MCF 10A (cell line): ENCODE measurements at regions not wholly inside any gene's neighbourhood (a gene's known extent, or its start where the extent isn't known, plus 50 kb on each side); places are given as distances from the start of the nearest gene placed in this dataset.
A peak's percentile ranks its signal among the peaks of the same experiment; 100 is the strongest.

Source experiments
- BruUV-seq: library from RNA; stranded (reverse); fragments of 400-500 nt; replicated peaks from 2 replicates; lab custom pipeline; 2021; lab: Mats Ljungman, UMichigan
- CTCF ChIA-PET: fragments of 300-600 bp; sonication (Branson Sonifier 250); formaldehyde crosslinking; extraction: SDS; loops from one replicate; lab custom pipeline; 2021; ENCODE audit warnings: antibody characterized with exemption, inconsistent platforms; lab: Yijun Ruan, JAX
- POLR2A ChIA-PET: fragments of 300-600, 350-650 bp; sonication (Branson Sonifier 250); formaldehyde crosslinking; extraction: SDS; loops from one replicate; lab custom pipeline; 2020; ENCODE audit warnings: antibody characterized with exemption, inconsistent platforms; lab: Yijun Ruan, JAX
- DNase-seq: peaks from one replicate; pipeline ENCODE4 v3.0.0-alpha.2; 2018; ENCODE audit not compliant: unreplicated experiment
- H3K27ac Mint-ChIP-seq: one replicate; pipeline ENCODE4 v1.8.0; 2022; ENCODE audit warnings: mild to moderate bottlenecking, low read depth, mixed read lengths; ENCODE audit not compliant: unreplicated experiment
- H3K27me3 Mint-ChIP-seq: one replicate; pipeline ENCODE4 v1.8.0; 2022; ENCODE audit warnings: mixed read lengths; ENCODE audit not compliant: insufficient read depth, unreplicated experiment
- H3K36me3 Mint-ChIP-seq: one replicate; pipeline ENCODE4 v1.8.0; 2022; ENCODE audit warnings: mild to moderate bottlenecking, moderate library complexity, mixed read lengths; ENCODE audit not compliant: insufficient read depth, unreplicated experiment
- H3K4me1 Mint-ChIP-seq: one replicate; pipeline ENCODE4 v1.8.0; 2022; ENCODE audit warnings: mixed read lengths; ENCODE audit not compliant: insufficient read depth, unreplicated experiment
- H3K4me3 Mint-ChIP-seq: one replicate; pipeline ENCODE4 v1.8.0; 2022; ENCODE audit warnings: mild to moderate bottlenecking, moderate library complexity, mixed read lengths; ENCODE audit not compliant: unreplicated experiment
- H3K9me3 Mint-ChIP-seq: one replicate; pipeline ENCODE4 v1.8.0; 2022; ENCODE audit warnings: mixed read lengths; ENCODE audit not compliant: unreplicated experiment
- intact Hi-C: fragments of 100-400 bp; cut with micrococcal nuclease; formaldehyde crosslinking; loops from 2 replicates; pipeline ENCODE4 v1.14.1; 2022
- TF ChIP-seq, protein P1 (sequence below): fragments of 200-600 bp; IDR thresholded peaks from one replicate; pipeline ENCODE4 v1.8.0; 2022; ENCODE audit warnings: antibody characterized with exemption, mild to moderate bottlenecking; ENCODE audit not compliant: unreplicated experiment

DNA sequence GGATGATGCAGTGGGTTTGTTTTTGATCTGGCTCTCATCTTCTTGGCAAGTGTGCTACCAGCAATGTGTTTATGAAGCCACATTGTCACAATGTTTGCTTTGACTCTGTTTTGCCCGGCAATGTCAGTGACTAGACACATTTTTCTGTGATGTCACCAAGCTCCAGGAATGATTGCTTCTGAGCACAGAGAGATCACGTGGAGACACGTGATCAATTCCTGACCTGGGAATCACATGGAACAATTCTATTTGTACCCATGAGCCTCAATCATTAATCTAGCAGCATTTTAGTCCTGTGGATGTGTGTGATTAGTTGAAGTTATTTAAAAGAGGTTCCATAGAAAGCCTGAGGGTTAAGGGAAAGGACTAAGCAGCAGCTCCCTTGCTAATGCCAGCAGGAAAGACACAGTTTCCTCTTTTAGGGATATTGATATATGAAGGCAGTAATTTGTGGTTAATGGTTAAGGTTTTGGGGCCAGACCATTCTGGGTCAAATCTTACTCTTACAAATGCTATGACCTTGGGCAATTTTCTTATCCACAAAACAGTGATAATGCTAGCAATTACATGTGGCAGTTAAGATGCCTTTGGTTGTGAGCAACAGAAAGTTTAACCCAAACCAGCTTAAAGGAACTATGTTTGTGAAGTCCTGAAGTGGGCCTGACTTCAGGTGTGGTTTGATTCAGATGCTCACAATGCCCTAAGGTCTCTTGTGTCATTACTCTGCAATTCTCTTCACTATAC lies 59.0 kb downstream of the FASLG start:
- no peak for DNase-seq
- TF ChIP-seq, protein P1, sequence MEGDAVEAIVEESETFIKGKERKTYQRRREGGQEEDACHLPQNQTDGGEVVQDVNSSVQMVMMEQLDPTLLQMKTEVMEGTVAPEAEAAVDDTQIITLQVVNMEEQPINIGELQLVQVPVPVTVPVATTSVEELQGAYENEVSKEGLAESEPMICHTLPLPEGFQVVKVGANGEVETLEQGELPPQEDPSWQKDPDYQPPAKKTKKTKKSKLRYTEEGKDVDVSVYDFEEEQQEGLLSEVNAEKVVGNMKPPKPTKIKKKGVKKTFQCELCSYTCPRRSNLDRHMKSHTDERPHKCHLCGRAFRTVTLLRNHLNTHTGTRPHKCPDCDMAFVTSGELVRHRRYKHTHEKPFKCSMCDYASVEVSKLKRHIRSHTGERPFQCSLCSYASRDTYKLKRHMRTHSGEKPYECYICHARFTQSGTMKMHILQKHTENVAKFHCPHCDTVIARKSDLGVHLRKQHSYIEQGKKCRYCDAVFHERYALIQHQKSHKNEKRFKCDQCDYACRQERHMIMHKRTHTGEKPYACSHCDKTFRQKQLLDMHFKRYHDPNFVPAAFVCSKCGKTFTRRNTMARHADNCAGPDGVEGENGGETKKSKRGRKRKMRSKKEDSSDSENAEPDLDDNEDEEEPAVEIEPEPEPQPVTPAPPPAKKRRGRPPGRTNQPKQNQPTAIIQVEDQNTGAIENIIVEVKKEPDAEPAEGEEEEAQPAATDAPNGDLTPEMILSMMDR, result no peak
- Mint-ChIP-seq H3K27ac (no peak overlapping the region), H3K4me1 (peaks cover 29% of the 10 kb centered on the region), H3K9me3 (no peaks in the 10 kb centered on the region), H3K36me3 (no peaks in the 10 kb centered on the region), H3K4me3 (no peak overlapping the region), H3K27me3 (no peaks in the 10 kb centered on the region)
- no TSS peak for BruUV-seq
- ChIA-PET CTCF (interaction anchor here (0.6 to 10.8 kb wide), 12 partner anchors 9 to 288 kb away, joined by 3 to 220 read pairs (median 4); partner anchors contain the start of gene PIGC), POLR2A (interaction anchor here (4.3 kb wide), 1 partner anchor 108 kb away, joined by 31 read pairs; no protein-coding TSS in a partner anchor)
- intact Hi-C loops, result loop anchor here (5.0 kb wide), 1 partner anchor 716 kb away; no protein-coding TSS in a partner anchor

DNA sequence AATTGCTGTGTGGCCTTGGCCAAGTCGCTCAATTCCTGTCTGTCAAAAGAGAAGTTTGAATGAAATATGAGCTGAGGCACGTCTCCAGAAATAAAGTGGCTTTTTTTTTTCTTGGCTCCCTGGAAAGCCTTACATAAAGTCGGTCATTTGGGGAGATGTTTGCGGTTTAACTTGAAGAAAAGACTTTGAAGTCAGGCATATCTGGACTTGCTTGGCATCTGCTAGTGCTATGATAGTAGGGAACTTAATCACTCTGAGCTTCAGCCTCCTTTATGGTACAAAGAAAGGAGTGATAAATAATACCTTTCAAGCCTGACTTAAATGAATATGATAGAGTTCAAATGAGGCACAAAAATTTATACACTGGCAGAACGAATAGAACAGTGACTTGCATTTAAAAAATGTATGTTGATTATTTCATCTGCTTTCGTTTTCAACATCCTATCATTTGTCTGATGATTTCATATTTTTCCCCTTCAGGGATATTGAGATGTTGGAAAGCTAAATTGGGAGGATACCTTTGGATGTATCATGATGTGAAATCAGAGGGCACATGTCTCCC lies 60.2 kb downstream of the FASLG start:
- POLR2A ChIA-PET, result interaction anchor here (0.5 to 4.3 kb wide), 18 partner anchors 9 to 787 kb away, joined by 3 to 31 read pairs (median 4); partner anchors contain the start of genes PIGC and SUCO
- intact Hi-C loops, result loop anchor here (1.0 to 5.0 kb wide), 6 partner anchors 110 to 717 kb away; no protein-coding TSS in a partner anchor
- peak overlapping the region; percentile 3 for H3K4me3 Mint-ChIP-seq
- CTCF ChIA-PET, result interaction anchor here (0.5 to 10.8 kb wide), 59 partner anchors 9 to 1317 kb away, joined by 3 to 220 read pairs (median 5); partner anchors contain the start of genes FASLG and PIGC
- no peaks in the 10 kb centered on the region for H3K36me3 Mint-ChIP-seq
- TF ChIP-seq, protein P1, result no peak
- no peak overlapping the region for H3K27ac Mint-ChIP-seq
- peak; percentile 60 for DNase-seq
- peaks cover 35% of the 10 kb centered on the region for H3K4me1 Mint-ChIP-seq
- no peaks in the 10 kb centered on the region for H3K27me3 Mint-ChIP-seq
- no peaks in the 10 kb centered on the region for H3K9me3 Mint-ChIP-seq
- no TSS peak for BruUV-seq

DNA sequence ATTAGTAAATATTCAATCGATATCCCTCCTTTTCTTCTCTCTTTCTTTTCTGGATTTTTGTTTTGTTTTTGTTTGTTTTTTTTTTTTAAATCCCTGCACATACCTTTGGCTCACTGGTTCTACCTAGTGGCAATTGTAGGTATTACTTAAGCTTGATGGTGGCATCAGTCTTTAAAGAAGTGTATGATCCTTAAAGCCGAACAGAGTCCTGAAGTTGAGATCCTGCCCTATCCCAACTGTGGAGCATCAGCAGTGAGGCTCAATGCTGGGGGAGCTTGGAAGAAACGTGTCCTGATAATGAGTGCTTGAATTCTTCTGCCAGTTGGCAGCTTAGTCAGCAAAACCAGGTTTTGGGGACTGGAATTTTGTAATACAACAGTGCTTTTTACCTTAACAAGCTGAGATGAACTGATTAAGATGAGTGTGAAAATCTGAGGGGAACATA lies 60.8 kb downstream of the FASLG start:
- H3K4me3 Mint-ChIP-seq, result peak overlapping the region; percentile 3

More for the DNA sequence above, 60.8 kb downstream of the FASLG start:
- intact Hi-C loops, result loop anchor here (1.0 to 5.0 kb wide), 6 partner anchors 110 to 717 kb away; no protein-coding TSS in a partner anchor
- peak; percentile 75 for DNase-seq
- no peaks in the 10 kb centered on the region for H3K9me3 Mint-ChIP-seq
- BruUV-seq, result no TSS peak
- H3K27me3 Mint-ChIP-seq, result no peaks in the 10 kb centered on the region
- no peaks in the 10 kb centered on the region for H3K36me3 Mint-ChIP-seq
- ChIA-PET CTCF (interaction anchor here (0.5 to 10.8 kb wide), 71 partner anchors 9 to 1169 kb away, joined by 3 to 220 read pairs (median 4); partner anchors contain the start of genes C1orf105, FASLG and PIGC), POLR2A (interaction anchor here (0.5 to 4.3 kb wide), 19 partner anchors 8 to 786 kb away, joined by 3 to 31 read pairs (median 3); partner anchors contain the start of genes PIGC and SUCO)
- H3K4me1 Mint-ChIP-seq, result peaks cover 35% of the 10 kb centered on the region
- H3K27ac Mint-ChIP-seq, result no peak overlapping the region
- TF ChIP-seq, protein P1, result peak; percentile 94
